PFSK-1 (cell line): ENCODE measurements at regions not wholly inside any gene's neighbourhood (a gene's known extent, or its start where the extent isn't known, plus 50 kb on each side); places are given as distances from the start of the nearest gene placed in this dataset.

Experiments used
- REST ChIP-seq, 2 experiments: IDR thresholded peaks; 2 replicates each; pipeline versions ENCODE4 v1.6.1 to v1.8.0; 2011 to 2012; ENCODE audit warnings: low read depth in 2 of 2, low read length in 2 of 2, control low read depth in 1 of 2, inconsistent platforms in 1 of 2, mild to moderate bottlenecking in 1 of 2, moderate library complexity in 1 of 2; ENCODE audit not compliant: insufficient read depth in 1 of 2
- TAF1 ChIP-seq: IDR thresholded peaks from 2 replicates; pipeline ENCODE4 v1.6.1; 2012; ENCODE audit warnings: low read length, control low read depth, borderline replicate concordance; ENCODE audit not compliant: insufficient read depth

- TF ChIP-seq TAF1 (no peak), REST (IDR thresholded peaks at IDR 0.05; ENCODE audit: insufficient read depth in 1 of 2, low read depth in 2 of 2, low read length in 2 of 2) (no peak)
Measured at GRCh38 chr6:86203044-86203443, 560.4 kb upstream of the SYNCRIP start.
